GM12874 (cell line): ENCODE measurements at regions not wholly inside any gene's neighbourhood (a gene's known extent, or its start where the extent isn't known, plus 50 kb on each side); places are given as distances from the start of the nearest gene placed in this dataset.
A peak's percentile ranks its signal among the peaks of the same experiment; 100 is the strongest.

Experiments
- CTCF ChIP-seq: IDR thresholded peaks from 2 replicates; pipeline ENCODE4 v1.5.1; 2011; ENCODE audit warnings: low read depth, mild to moderate bottlenecking, control low read depth, low read length, moderate library complexity; ENCODE audit not compliant: insufficient read depth

- no peak for TF ChIP-seq CTCF
Measured at GRCh38 chr2:34604164-34604563, 1005.1 kb upstream of the FAM98A start.

GRCh38 chr2:34602262-34602661 lies 1003.2 kb upstream of the FAM98A start:
- no peak for TF ChIP-seq CTCF

- TF ChIP-seq CTCF, result no peak
Measured at GRCh38 chr2:34601561-34601960, 1002.5 kb upstream of the FAM98A start.

- no peak for TF ChIP-seq CTCF
Measured at GRCh38 chr2:34578641-34579040, 979.5 kb upstream of the FAM98A start.

GRCh38 chr2:34570266-34570872 lies 971.3 kb upstream of the FAM98A start:
- peak; percentile 41; the same call in 1 of the 2 replicates for TF ChIP-seq CTCF

GRCh38 chr2:34567128-34567527 lies 968.0 kb upstream of the FAM98A start:
- TF ChIP-seq CTCF, result no peak

- TF ChIP-seq CTCF, result no peak
Measured at GRCh38 chr2:34552337-34552736, 953.2 kb upstream of the FAM98A start.
